Breast epithelium (tissue), 3 donors: ENCODE measurements at regions not wholly inside any gene's neighbourhood (a gene's known extent, or its start where the extent isn't known, plus 50 kb on each side); places are given as distances from the start of the nearest gene placed in this dataset.

Source experiments
- CTCF ChIP-seq, 3 donors: fragments of 450-650 bp; IDR thresholded peaks; one replicate each; pipeline ENCODE4 v1.5.1; 2016 to 2017; ENCODE audit warnings: antibody characterized with exemption in 3 of 3, mild to moderate bottlenecking in 3 of 3, moderate library complexity in 3 of 3
- POLR2A ChIP-seq: fragments of 450-650 bp; IDR thresholded peaks from one replicate; pipeline ENCODE4 v1.6.1; 2016; ENCODE audit warnings: antibody characterized with exemption, mild to moderate bottlenecking, moderate library complexity
- POLR2AphosphoS5 ChIP-seq, 3 donors: sonication (generic); formaldehyde crosslinking; IDR thresholded peaks; one replicate each; pipeline ENCODE4 v1.6.1; 2017; ENCODE audit warnings: antibody characterized with exemption in 3 of 3

GRCh38 chr12:47378907-47379306 is 299.1 kb upstream of the AMIGO2 start:
- TF ChIP-seq POLR2A, result no peak
- TF ChIP-seq POLR2AphosphoS5 (IDR thresholded peaks at IDR 0.05), result no peak
- TF ChIP-seq CTCF (IDR thresholded peaks at IDR 0.05), result no peak
